Lung (tissue), 11 donors: ENCODE measurements at regions not wholly inside any gene's neighbourhood (a gene's known extent, or its start where the extent isn't known, plus 50 kb on each side); places are given as distances from the start of the nearest gene placed in this dataset.

Experiments
- ATAC-seq: fragments of 200-7000 bp; cut with Tn5 transposase; one replicate; pipeline ENCODE4 v1.9.1; 2020; ENCODE audit warnings: moderate number of reproducible peaks; ENCODE audit not compliant: insufficient read depth, low FRiP score
- DNase-seq, 3 donors: peaks; one replicate each; pipeline ENCODE4 v3.0.0-alpha.2; 2013 to 2017
- H3K27ac ChIP-seq, 2 donors: one replicate each; pipeline ENCODE4 v1.5.1; 2013; ENCODE audit warnings: mild to moderate bottlenecking in 2 of 2, moderate library complexity in 2 of 2, control low read depth in 1 of 2, inconsistent platforms in 1 of 2, low read depth in 1 of 2, low read length in 1 of 2
- H3K27me3 ChIP-seq, 3 donors: one replicate each; pipeline ENCODE4 v1.5.1; 2013; ENCODE audit warnings: low read length in 2 of 3; ENCODE audit not compliant: control insufficient read depth in 3 of 3, insufficient read depth in 3 of 3
- H3K36me3 ChIP-seq, 4 donors: one replicate each; pipeline ENCODE4 v1.5.1; 2013; ENCODE audit warnings: low read length in 4 of 4, mild to moderate bottlenecking in 1 of 4, moderate library complexity in 1 of 4; ENCODE audit not compliant: control insufficient read depth in 4 of 4, insufficient read depth in 4 of 4
- H3K4me1 ChIP-seq, 5 donors: one replicate each; pipeline ENCODE4 v1.5.1; 2013; ENCODE audit warnings: low read length in 5 of 5, mild to moderate bottlenecking in 2 of 5, moderate library complexity in 1 of 5; ENCODE audit not compliant: control insufficient read depth in 5 of 5, insufficient read depth in 5 of 5
- H3K4me3 ChIP-seq: one replicate; pipeline ENCODE4 v1.5.1; 2013; ENCODE audit warnings: mild to moderate bottlenecking, control low read depth, moderate library complexity
- H3K9ac ChIP-seq, 2 donors: one replicate each; pipeline ENCODE4 v1.5.1; 2013; ENCODE audit warnings: low read length in 2 of 2, control low read depth in 1 of 2; ENCODE audit not compliant: insufficient read depth in 1 of 2
- H3K9me3 ChIP-seq, 4 donors: one replicate each; pipeline ENCODE4 v1.5.1; 2013; ENCODE audit warnings: low read length in 3 of 4, mild to moderate bottlenecking in 1 of 4, moderate library complexity in 1 of 4; ENCODE audit not compliant: control insufficient read depth in 4 of 4, insufficient read depth in 3 of 4
- WGBS, 2 donors: extraction: QIAGEN DNeasy Blood & Tissue Kit; methylation state at CpG; one replicate each; pipeline ENCODE4 v1.1.7; 2013; 5-methylcytosine and 5-hydroxymethylcytosine counted together
- TF ChIP-seq, protein P1 (sequence below): IDR thresholded peaks from 2 replicates; pipeline ENCODE4 v1.5.1; 2012; ENCODE audit warnings: mild to moderate bottlenecking; ENCODE audit errors: control extremely low read depth, extremely low read depth
- donor health status: control.
- donor health status: control.
- donor health status: Bipolar disorder and iron deficiency.
- donor health status: healthy.
- donor health status: DM: yes; HTN: yes; CAD: no.

GRCh38 chr5:143734456-143734780 is 77.5 kb upstream of the HMHB1 start:
- ATAC-seq (no peak), DNase-seq (no peak)
- Histone ChIP-seq H3K4me3 (no peak overlapping the region), H3K27ac (no peak overlapping the region), H3K9ac (no peak overlapping the region), H3K9me3 (no peaks in the 10 kb centered on the region), H3K36me3 (no peaks in the 10 kb centered on the region), H3K27me3 (no peaks in the 10 kb centered on the region), H3K4me1 (peaks cover 0 to 3% (median 0%) of the 10 kb centered on the region in 5 donors)
- 92 to 97% methylated on average over 3 of the region's 3 CpGs for WGBS, 2 donors
- TF ChIP-seq, protein P1, sequence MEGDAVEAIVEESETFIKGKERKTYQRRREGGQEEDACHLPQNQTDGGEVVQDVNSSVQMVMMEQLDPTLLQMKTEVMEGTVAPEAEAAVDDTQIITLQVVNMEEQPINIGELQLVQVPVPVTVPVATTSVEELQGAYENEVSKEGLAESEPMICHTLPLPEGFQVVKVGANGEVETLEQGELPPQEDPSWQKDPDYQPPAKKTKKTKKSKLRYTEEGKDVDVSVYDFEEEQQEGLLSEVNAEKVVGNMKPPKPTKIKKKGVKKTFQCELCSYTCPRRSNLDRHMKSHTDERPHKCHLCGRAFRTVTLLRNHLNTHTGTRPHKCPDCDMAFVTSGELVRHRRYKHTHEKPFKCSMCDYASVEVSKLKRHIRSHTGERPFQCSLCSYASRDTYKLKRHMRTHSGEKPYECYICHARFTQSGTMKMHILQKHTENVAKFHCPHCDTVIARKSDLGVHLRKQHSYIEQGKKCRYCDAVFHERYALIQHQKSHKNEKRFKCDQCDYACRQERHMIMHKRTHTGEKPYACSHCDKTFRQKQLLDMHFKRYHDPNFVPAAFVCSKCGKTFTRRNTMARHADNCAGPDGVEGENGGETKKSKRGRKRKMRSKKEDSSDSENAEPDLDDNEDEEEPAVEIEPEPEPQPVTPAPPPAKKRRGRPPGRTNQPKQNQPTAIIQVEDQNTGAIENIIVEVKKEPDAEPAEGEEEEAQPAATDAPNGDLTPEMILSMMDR = no peak

DNA sequence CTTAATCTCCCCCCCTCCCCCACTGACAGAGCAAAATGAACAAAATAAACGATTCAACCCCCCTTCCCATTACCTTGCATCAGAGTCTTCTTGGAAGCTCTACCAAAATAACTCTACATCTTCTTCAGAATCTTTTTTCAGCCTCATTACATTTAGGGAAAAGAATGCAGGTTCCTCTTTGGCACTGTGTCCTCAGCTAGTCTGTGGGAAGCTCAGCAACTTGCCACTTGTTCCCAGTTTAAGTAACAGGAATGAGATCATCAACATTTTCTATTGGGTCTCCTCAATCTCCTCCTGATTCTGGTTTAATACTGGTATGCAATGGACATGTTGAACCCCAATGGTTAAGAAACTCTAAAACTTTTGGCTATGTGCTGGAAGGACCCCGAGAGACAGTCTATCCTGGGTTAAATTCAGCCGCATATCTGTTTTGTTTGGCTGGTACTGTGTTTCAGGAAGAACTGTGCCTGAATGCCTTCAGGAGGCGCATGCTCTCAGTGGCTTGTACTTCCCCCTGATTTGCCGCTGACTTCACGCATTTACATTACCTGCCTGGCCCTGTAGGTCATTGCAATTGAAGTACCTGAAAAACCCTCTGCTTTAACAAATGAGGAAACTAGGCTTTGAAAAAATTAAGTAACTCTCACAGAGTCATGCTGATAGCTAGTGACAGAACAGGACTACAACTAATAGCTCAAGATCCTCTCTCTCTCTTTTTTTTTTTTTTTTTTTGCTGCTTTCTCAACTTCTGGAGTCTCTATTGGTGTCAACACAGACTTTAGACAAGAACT is 78.1 kb upstream of the HMHB1 start:
- Histone ChIP-seq H3K4me3 (no peak overlapping the region), H3K9me3 (no peaks in the 10 kb centered on the region), H3K36me3 (no peaks in the 10 kb centered on the region), H3K4me1 (peaks cover 0 to 3% (median 0%) of the 10 kb centered on the region in 5 donors), H3K27me3 (no peaks in the 10 kb centered on the region), H3K9ac (no peak overlapping the region), H3K27ac (peak overlapping the region in 1 of 2 donors; percentile 49)
- TF ChIP-seq, protein P1 = no peak
- 86 to 91% methylated on average over 6 of the region's 6 CpGs for WGBS, 2 donors
- DNase-seq (no peak), ATAC-seq (no peak)

DNA sequence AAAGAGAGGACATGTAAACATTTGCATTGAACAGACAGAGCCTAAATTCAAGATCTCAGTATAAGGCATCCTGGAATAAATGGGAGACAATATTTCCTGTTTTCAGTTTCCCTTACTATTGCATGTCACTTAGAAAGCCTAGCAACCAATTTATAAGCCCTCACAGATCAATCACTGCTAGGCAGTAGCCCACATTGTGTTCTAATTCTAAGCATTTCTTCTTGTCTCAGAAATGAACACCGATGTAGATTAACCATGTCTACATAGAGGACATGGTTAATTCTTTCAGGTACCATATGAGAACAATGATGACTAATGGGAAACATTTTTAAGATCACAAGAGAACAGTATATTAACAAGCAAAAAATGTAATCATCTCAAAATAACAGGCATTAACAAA is 79.6 kb upstream of the HMHB1 start:
- Histone ChIP-seq H3K27ac (no peak overlapping the region), H3K9me3 (no peaks in the 10 kb centered on the region), H3K4me1 (peaks cover 0 to 3% (median 0%) of the 10 kb centered on the region in 5 donors), H3K27me3 (no peaks in the 10 kb centered on the region), H3K36me3 (no peaks in the 10 kb centered on the region), H3K9ac (no peak overlapping the region), H3K4me3 (no peak overlapping the region)
- WGBS, 2 donors = 92 to 95% methylated on average over 1 of the region's 1 CpG
- DNase-seq (no peak), ATAC-seq (no peak)
- TF ChIP-seq, protein P1 = no peak
